Prostate gland (tissue), 2 donors: ENCODE measurements at regions not wholly inside any gene's neighbourhood (a gene's known extent, or its start where the extent isn't known, plus 50 kb on each side); places are given as distances from the start of the nearest gene placed in this dataset.

Source experiments
- DNase-seq: peaks from one replicate; pipeline ENCODE4 v3.0.0-alpha.2; 2019; ENCODE audit warnings: low spot score
- H3K27ac ChIP-seq, 2 donors: fragments of 200-600 bp; sonication (generic); 2 replicates each; pipeline ENCODE4 v1.5.1; 2017 to 2019
- H3K27me3 ChIP-seq: fragments of 200-600 bp; sonication (generic); replicated peaks from 2 replicates; pipeline ENCODE4 v1.5.1; 2019; ENCODE audit not compliant: insufficient read depth
- H3K36me3 ChIP-seq, 2 donors: fragments of 200-600 bp; sonication (generic); 1 replicate in 1 of 2; 2 replicates in 1 of 2; pipeline versions ENCODE4 v1.5.1 to v1.8.1; 2017 to 2019
- H3K4me1 ChIP-seq: fragments of 200-600 bp; sonication (generic); replicated peaks from 2 replicates; pipeline ENCODE4 v1.5.1; 2019
- H3K4me3 ChIP-seq, 2 donors: fragments of 200-600 bp; sonication (generic); 2 replicates each; pipeline ENCODE4 v1.5.1; 2017 to 2019
- H3K9me3 ChIP-seq: fragments of 200-600 bp; sonication (generic); 2 replicates; pipeline ENCODE4 v1.5.1; 2017
- POLR2A ChIP-seq: fragments of 450-650 bp; IDR thresholded peaks from one replicate; pipeline ENCODE4 v1.6.1; 2016; ENCODE audit warnings: antibody characterized with exemption, mild to moderate bottlenecking
- POLR2AphosphoS5 ChIP-seq: sonication (generic); formaldehyde crosslinking; IDR thresholded peaks from one replicate; pipeline ENCODE4 v1.6.1; 2017; ENCODE audit warnings: antibody characterized with exemption
- whole genome bisulfite sequencing: methylation state at CpG from one replicate; pipeline ENCODE4 v1.1.5; 2018; 5-methylcytosine and 5-hydroxymethylcytosine counted together
- intact Hi-C: fragments of 100-400 bp; cut with DNase I; formaldehyde crosslinking; loops from one replicate; pipeline ENCODE4 v1.14.2; 2022
- TF ChIP-seq, protein P1 (sequence below), 4 experiments: fragments of 200-600 bp in 2 of 4; fragments of 450-650 bp in 2 of 4; sonication (generic) in 2 of 4; IDR thresholded peaks; 1 replicate in 3 of 4; 2 replicates in 1 of 4; pipeline ENCODE4 v1.5.1; 2016 to 2019; ENCODE audit warnings: antibody characterized with exemption in 4 of 4, mild to moderate bottlenecking in 2 of 4, moderate library complexity in 2 of 4

GRCh38 chr1:58397187-58397820 lies 149.2 kb downstream of the OMA1 start:
- WGBS = 90% methylated on average over 9 of the region's 9 CpGs
- TF ChIP-seq, protein P1, sequence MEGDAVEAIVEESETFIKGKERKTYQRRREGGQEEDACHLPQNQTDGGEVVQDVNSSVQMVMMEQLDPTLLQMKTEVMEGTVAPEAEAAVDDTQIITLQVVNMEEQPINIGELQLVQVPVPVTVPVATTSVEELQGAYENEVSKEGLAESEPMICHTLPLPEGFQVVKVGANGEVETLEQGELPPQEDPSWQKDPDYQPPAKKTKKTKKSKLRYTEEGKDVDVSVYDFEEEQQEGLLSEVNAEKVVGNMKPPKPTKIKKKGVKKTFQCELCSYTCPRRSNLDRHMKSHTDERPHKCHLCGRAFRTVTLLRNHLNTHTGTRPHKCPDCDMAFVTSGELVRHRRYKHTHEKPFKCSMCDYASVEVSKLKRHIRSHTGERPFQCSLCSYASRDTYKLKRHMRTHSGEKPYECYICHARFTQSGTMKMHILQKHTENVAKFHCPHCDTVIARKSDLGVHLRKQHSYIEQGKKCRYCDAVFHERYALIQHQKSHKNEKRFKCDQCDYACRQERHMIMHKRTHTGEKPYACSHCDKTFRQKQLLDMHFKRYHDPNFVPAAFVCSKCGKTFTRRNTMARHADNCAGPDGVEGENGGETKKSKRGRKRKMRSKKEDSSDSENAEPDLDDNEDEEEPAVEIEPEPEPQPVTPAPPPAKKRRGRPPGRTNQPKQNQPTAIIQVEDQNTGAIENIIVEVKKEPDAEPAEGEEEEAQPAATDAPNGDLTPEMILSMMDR (IDR thresholded peaks at IDR 0.05) = no peak
- no peak for TF ChIP-seq POLR2AphosphoS5
- TF ChIP-seq POLR2A = no peak
- H3K9me3 ChIP-seq = no peaks in the 10 kb centered on the region
- no peak for DNase-seq
- intact Hi-C loops = no loop called here
- no peak overlapping the region for H3K27ac ChIP-seq
- no peaks in the 10 kb centered on the region for H3K27me3 ChIP-seq
- H3K4me1 ChIP-seq = no peaks in the 10 kb centered on the region
- no peaks in the 10 kb centered on the region for H3K36me3 ChIP-seq
- no peak overlapping the region for H3K4me3 ChIP-seq

DNA sequence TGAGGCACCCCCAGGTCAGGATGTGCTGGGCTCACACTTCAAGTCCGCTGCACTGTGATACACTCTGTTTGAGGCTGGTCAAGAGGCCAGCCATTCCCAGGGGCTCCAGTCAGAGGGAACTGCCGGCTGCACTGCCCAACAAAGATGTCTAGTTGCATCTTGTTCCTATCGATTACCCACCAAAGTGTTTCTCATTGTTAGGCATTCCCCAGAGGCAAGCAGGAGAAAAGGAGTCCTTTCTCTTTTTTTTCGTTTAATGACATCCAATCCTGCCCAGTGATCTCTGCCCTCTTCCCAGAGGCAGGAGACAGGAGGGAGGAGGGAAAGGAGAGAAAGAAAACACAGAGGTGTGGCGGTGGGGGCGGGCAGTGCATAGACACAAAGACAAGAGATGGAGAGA lies 150.4 kb downstream of the OMA1 start:
- H3K4me1 ChIP-seq = no peaks in the 10 kb centered on the region
- TF ChIP-seq, protein P1 (IDR thresholded peaks at IDR 0.05) = no peak
- no peak for TF ChIP-seq POLR2A
- no peak for TF ChIP-seq POLR2AphosphoS5
- intact Hi-C loops = no loop called here
- H3K4me3 ChIP-seq = no peak overlapping the region
- H3K27ac ChIP-seq = no peak overlapping the region
- H3K9me3 ChIP-seq = no peaks in the 10 kb centered on the region
- no peak for DNase-seq
- no peaks in the 10 kb centered on the region for H3K36me3 ChIP-seq
- no peaks in the 10 kb centered on the region for H3K27me3 ChIP-seq
- 63% methylated on average over 6 of the region's 6 CpGs for WGBS

DNA sequence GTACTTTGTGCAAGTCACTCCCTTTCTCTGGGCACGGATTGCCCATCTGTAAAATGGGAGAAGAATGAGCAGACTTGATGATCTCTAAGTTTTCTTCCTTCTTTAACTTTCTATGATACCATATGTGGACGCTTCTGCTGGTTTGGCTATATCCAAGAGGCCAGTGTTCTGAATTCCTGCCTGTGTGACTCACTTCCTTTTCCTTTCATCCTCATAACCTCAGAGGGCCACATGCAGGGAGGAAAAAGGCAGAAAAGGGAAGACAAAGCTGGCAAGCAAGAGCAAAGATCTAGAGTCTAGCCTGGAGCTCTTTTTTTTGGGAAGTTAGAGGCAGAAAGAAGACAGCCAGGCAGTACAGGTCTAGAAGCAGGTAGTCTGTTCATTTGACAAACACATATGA lies 151.2 kb downstream of the OMA1 start:
- no peak for TF ChIP-seq POLR2AphosphoS5
- no peak for TF ChIP-seq POLR2A
- TF ChIP-seq, protein P1 (IDR thresholded peaks at IDR 0.05) = no peak
- Histone ChIP-seq H3K27me3 (no peaks in the 10 kb centered on the region), H3K4me3 (no peak overlapping the region), H3K36me3 (no peaks in the 10 kb centered on the region), H3K27ac (no peak overlapping the region), H3K4me1 (no peaks in the 10 kb centered on the region), H3K9me3 (no peaks in the 10 kb centered on the region)
- intact Hi-C loops = no loop called here
- DNase-seq = no peak
- WGBS = 59% methylated on average over 2 of the region's 2 CpGs

- H3K36me3 ChIP-seq = no peaks in the 10 kb centered on the region
- H3K27ac ChIP-seq = no peak overlapping the region
- H3K9me3 ChIP-seq = no peaks in the 10 kb centered on the region
- DNase-seq = no peak
- H3K4me1 ChIP-seq = no peaks in the 10 kb centered on the region
- 79% methylated on average over 6 of the region's 6 CpGs for WGBS
- TF ChIP-seq, protein P1 (IDR thresholded peaks at IDR 0.05) = no peak
- TF ChIP-seq POLR2AphosphoS5 (no peak), POLR2A (no peak)
- intact Hi-C loops = no loop called here
- H3K27me3 ChIP-seq = no peaks in the 10 kb centered on the region
- no peak overlapping the region for H3K4me3 ChIP-seq
Observed at GRCh38 chr1:58392083-58392482, 154.4 kb downstream of the OMA1 start.

GRCh38 chr1:58391514-58391913 lies 155.0 kb downstream of the OMA1 start:
- H3K4me1 ChIP-seq = no peaks in the 10 kb centered on the region
- H3K9me3 ChIP-seq = no peaks in the 10 kb centered on the region
- H3K27me3 ChIP-seq = no peaks in the 10 kb centered on the region
- WGBS = 89% methylated on average over 3 of the region's 3 CpGs
- no peaks in the 10 kb centered on the region for H3K36me3 ChIP-seq
- DNase-seq = no peak
- TF ChIP-seq POLR2A (no peak), POLR2AphosphoS5 (no peak)
- TF ChIP-seq, protein P1 (IDR thresholded peaks at IDR 0.05) = no peak
- intact Hi-C loops = no loop called here
- no peak overlapping the region for H3K27ac ChIP-seq
- no peak overlapping the region for H3K4me3 ChIP-seq
